Right hindlimb (tissue), 1 donor: ENCODE measurements at regions not wholly inside any gene's neighbourhood (a gene's known extent, or its start where the extent isn't known, plus 50 kb on each side); places are given as distances from the start of the nearest gene placed in this dataset.
A peak's percentile ranks its signal among the peaks of the same experiment; 100 is the strongest.
"Not testable (repeated sequence)": the region's sequence is repeated elsewhere in the genome, so short reads cannot be mapped to it uniquely, and the experiment has no call there.

ENCODE experiments used
- DNase-seq: peaks from one replicate; pipeline ENCODE4 v3.0.0-alpha.2; 2018

GRCh38 chrX:132302687-132303086 lies 83.4 kb upstream of the RAP2C start:
- DNase-seq = not testable (repeated sequence)

GRCh38 chrX:132294776-132295495 lies 75.7 kb upstream of the RAP2C start:
- DNase-seq = no peak

GRCh38 chrX:132294192-132294591 lies 74.9 kb upstream of the RAP2C start:
- DNase-seq = no peak

GRCh38 chrX:132292793-132293192 lies 73.5 kb upstream of the RAP2C start:
- peak; percentile 34 for DNase-seq

- no peak for DNase-seq
Measured at GRCh38 chrX:132277953-132278614, 58.8 kb upstream of the RAP2C start.

- DNase-seq = no peak
Measured at GRCh38 chrX:132272826-132273225, 53.6 kb upstream of the RAP2C start.

GRCh38 chrX:132271311-132271778 lies 52.1 kb upstream of the RAP2C start:
- peak; percentile 23 for DNase-seq

- DNase-seq = peak; percentile 78
Measured at GRCh38 chrX:132270699-132271098, 51.5 kb upstream of the RAP2C start.

- no peak for DNase-seq
Measured at GRCh38 chrX:132270021-132270420, 50.8 kb upstream of the RAP2C start.
